ENCODE measurements at regions not wholly inside any gene's neighbourhood (a gene's known extent, or its start where the extent isn't known, plus 50 kb on each side); places are given as distances from the start of the nearest gene placed in this dataset.

DNA sequence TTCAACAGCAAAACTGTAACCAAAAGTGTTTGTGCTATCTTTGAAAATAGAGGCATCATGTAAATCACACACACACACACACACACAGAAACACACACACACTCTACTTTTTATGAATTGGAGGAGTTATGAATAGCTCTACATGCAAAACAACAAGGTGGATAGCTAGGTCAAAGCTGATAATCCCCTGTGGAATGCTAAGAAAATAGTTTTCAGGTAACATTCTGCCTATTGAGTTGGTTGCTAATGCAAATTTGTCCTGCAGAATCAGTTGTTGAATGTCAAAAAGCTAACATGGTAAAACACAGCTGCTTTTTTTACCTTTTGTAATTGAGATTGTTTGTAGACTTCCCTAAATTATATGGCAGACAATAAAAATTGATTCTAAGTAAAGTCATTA is 1658.4 kb upstream of the RAG2 start:
- DNase-seq, result no peak

DNA sequence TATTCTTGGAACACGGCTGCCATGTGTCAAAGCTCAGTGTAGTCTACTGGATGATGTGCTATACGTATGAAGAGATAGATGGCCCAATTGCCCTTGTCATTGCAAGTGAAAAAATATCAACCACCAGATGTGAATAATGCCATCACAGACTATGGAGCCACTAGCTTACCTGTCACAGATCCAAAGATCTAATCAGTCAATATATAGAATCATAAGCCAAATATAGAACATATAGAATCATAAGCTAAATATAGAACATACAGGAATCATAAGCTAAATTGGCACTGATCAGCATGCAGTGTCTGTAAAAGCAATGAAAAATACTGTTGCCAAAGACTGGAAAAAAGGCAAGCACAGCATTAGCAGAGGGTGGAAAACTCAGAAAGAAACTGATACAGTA is 1656.9 kb upstream of the RAG2 start:
- DNase-seq, result no peak

DNA sequence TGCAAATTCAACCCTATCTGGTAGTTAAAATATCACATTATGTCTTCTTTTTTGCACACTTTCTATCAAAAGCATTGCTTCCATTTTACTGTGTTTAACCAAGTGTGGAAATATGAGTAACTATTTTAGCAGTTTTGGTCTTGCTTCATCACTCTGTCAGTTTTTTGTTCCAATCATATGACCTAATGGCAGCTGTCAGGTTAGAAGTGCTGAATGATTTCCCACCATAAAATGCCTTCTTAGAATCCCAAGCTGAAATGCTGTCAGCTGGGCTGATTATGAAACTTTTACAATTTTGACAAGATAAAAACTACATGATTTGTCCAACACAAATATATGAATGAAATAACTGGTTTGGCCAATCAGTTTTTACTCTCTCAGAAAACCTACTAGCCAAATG is 1654.6 kb upstream of the RAG2 start:
- DNase-seq, result peak; percentile 19

DNA sequence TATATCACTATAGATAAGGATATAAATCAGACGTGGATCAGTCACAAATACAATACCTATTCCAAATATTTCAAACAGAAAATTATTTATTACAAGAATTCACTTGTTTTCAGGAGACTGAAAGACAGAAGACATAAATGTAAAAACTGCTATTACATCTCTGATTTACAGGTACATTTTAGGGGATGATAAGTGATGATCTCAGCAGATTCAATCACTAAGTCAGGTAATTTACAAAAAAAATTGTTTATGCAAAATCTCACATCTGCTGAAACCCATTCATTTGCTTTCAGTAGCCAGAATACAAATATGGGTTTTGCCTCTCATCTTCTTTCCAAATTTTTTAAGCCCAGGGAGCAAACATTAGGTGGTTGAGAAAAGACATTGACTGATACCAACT is 1648.4 kb upstream of the RAG2 start:
- no peak for DNase-seq

DNA sequence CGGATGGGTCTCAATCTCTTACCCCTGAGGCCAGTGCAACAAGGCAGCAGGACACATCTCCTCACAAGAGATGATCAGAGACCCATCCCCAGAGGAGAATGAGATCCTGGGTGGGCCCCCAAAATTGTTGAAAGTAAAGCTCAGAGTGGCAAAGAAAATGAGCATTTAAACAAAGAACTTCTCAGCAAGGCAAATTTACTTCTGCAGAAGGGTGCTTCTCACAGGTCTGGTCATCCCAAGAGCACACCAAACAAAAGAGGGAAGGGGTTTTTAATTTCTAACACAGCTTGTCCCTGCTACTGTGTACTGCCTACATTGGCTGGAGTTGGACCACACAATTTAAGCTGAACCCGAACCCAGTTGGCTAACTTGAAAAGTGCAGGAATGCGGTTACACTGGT is 1628.6 kb upstream of the RAG2 start:
- DNase-seq, result peak; percentile 7

DNA sequence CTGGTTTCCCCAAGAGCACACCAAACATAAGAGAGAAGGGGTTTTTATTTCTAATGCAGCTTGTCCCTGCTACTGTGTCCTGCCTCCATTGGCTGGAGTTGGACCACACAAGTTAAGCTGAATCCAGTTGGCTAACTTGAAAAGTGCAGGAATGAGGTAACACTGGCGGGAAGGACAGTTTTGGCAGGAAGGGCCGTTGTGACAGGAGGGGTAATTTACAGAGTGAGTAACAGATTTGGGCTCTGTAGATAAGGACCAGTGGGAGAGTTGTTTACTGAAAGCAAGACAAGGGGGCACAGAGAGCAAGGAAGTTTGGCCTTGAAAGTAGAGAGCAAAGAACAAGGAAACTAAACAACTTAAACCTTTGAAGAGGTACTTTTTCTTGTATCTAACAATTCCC is 1623.3 kb upstream of the RAG2 start:
- no peak for DNase-seq

DNA sequence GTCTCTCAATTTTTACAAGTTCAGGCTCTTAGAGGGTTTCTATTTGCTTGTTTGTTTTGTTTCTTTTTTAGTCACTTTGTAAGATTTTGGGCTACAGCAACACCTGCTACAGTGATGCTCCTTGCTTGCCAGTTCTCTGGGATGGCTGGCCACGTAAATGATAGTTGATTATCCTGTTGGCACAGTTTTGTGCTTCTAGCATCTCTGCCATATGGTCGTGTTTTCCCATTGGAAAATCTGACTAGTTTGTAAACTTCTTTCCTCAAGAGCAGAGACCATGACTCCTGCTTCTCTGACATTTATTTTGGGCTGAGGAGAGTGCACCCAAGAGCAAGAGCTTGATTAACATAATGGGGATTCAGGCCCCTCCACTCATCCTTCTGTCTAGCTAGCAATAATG is 1621.6 kb upstream of the RAG2 start:
- no peak for DNase-seq

DNA sequence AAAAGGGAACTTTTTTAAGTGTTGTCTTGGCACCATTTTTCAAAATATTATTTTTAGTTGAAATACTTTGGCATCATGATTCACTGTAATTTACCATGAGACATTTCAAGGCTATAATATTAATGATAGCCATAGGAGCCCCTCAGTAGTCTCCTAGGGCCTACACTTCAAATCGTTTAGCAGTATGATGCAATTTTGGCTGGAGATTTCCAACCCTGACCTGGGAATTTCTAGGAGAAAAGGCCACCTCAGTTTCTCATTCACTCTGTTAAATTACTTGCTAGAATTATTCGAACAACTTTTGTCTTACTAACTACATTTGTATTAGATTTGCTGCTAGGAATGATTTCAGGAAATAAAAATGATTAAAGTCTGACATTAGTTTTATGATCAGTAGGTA is 1610.9 kb upstream of the RAG2 start:
- no peak for DNase-seq

DNA sequence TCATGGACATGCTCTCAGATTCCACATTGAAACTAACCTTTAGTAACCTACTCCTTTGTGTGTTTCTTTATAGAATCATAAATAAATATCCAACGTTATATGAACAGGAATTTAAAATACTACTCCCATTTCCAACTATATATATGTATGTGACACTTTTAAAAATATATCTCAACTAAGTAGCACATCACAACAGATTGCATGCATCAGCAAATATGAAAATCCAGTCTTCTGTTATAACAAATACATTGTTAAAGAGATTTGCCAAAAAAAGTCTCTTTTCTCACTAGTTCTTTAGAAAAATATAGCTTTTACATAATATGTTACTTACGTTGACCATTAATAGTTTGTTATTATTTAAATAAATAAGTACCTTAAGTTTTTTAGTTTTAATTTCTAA is 1608.6 kb upstream of the RAG2 start:
- no peak for DNase-seq

DNA sequence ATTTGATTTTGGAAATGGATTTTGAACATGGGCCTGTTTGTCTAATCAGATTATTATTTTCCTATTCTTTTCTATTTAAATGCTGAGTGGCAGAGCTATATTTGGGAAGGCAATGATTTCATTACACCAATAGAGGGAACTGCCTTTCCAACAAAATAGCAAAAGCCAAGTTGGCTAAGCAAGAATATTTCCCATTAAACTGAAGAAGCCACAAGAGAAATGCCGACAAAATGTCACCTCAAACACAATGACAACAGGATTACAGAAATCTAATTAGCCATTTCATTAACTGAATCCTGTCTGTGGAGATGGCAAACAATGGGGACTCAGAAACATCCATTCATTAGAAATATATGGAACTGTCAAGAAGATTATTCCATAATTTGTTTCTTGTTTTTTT is 1593.1 kb upstream of the RAG2 start:
- DNase-seq, result no peak

DNA sequence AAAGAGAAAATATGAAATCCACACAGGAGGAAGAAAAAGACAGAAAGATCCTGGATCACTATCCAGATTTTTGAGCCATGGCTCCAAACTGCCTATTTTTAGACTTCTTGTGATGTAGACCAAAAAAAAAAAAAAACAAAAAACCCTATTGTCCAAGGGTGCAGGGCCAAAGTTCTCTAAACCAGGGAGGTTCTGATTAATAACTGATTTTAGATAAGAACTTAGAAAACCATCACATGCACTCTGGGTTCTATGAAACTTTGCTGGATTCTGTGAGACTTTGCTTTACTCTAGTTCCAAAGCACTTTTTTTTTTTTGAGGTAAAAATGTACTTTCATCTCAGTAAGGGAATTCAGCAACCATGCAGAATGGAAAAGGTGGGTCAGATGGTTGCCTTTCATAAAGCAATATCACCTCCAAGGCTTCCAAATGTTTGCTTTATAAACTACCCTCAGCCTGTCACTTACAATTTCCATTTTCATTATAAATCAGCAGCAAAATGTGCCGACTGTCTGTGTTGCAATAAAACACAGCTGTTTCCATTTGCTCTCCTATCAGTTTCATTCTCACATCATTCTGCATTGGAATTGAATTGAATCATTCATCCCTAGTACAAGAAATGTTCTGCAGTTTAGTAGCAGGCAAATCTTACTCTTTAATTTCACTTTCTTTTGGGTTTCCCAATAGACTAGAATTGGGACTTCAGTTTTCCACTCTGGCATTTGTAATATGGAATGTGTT is 1584.3 kb upstream of the RAG2 start:
- DNase-seq, result peak; percentile 4

DNA sequence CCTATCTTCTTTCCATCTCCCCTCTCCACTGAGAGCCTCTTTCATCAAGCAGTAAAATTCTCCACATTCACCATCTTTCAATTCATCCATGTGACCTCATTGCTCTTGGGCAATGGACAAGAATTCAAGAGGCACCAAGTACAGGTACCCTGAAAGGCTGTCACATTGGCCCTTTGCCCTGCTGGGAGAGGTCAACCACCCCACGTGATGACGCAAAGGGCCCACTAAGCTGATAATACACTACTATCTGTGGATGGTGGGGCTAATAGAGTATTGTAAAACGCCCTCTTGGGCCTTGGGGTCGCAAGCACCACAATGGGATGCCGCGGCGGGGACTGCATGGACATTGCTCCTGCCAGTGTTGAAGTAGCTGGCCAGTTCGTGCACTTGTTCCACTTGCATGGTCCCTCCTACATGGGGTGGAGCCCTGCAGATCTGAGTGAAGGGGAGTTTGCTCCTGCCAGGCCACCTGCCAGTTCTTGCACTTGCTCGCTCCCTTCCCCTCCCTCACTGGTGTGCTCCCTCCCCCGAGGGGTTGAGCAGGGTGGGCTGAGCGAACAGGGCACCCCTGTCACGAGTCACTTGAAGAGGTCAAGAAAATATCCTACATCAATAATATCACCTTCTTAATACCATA is 1578.8 kb upstream of the RAG2 start:
- no peak for DNase-seq

DNA sequence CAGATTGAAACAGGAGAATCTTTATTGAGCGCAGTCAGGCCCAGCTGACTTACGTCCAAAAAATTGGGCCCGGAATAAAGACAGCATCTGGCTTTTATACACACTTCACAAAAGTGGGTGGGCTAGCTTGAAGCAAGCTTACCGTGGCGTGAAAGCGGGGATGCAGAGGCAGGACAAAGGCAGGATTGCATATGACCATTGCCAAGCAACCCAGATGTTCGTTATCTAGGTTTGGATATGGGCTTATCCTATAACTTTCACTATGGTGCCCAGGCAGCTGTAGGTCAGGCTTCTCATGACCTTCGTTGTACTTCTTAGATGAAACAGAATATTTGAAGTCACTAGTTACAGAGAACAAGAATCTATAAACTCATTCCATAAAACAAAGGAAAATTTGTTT is 1575.6 kb upstream of the RAG2 start:
- DNase-seq, result no peak

DNA sequence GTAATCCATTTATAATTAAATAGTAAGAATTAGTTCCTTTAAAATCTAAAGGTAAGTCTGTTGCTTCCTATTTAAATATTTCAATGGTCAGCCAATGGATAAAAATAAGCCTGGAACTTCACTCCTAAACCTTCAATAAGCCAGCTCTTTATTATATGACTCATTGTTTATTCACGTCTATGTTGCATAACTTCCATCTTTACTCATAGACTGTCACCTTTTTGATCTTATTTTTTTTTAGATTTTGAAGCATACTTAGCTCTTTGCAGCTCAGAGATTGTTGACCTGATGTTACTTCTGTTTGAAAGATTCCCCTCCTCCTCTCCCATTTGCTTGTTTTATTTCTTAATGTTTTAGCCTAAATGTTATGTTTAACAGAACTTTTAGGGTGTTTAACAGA is 1571.2 kb upstream of the RAG2 start:
- DNase-seq, result no peak

DNA sequence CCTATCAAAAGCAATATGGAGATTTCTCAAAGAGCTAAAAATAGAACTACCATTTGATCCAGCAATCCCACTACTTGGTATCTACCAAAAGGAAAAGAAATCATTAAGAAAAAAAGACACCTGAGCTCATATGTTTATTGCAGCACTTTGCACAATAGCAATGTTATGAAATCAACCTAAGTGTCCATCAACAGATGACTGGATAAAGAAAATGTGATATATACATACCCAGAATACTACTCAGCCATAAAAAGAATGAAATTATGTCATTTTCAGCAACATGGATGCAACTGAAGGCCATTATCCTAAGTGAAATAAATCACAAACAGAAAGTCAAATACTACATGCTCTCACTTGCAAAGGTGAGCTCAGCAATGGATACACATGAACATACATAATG is 1565.5 kb upstream of the RAG2 start:
- DNase-seq, result no peak

DNA sequence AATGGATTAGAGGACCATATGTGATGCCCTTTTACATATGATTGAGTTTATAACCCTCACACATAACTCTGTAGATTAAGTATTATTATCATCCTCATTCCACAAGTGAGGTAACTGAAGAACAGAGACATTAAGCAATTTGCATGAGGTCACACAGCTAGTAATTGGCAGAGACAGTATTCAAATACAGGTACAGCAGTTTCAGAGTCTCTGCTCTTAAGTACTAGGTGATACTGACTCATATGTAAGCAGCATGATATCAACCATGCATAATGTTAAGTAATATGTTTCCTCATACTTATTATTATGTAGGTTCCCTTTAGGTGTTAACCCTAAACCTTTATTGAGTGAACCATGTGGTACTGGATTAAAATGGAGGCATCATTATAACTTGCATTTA is 1562.4 kb upstream of the RAG2 start:
- no peak for DNase-seq

DNA sequence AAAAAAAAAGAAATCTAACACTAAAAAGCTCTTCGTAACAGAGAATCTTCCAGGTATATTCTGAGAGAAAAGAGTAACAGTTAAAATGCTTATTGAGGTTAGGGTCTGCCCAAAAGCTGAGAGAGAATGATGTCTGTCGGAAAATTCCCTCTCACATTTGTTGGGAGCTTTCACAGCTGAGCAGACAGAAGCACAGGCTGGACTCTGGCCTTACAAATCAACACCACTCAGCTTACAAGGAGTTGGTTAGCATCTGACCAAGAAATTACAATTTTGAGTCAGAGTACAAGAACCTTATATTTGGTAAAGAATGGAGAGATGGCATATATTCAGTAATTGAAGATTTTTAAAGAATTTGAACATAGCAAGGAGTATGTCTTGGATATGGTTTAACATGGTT is 1561.0 kb upstream of the RAG2 start:
- DNase-seq, result no peak

DNA sequence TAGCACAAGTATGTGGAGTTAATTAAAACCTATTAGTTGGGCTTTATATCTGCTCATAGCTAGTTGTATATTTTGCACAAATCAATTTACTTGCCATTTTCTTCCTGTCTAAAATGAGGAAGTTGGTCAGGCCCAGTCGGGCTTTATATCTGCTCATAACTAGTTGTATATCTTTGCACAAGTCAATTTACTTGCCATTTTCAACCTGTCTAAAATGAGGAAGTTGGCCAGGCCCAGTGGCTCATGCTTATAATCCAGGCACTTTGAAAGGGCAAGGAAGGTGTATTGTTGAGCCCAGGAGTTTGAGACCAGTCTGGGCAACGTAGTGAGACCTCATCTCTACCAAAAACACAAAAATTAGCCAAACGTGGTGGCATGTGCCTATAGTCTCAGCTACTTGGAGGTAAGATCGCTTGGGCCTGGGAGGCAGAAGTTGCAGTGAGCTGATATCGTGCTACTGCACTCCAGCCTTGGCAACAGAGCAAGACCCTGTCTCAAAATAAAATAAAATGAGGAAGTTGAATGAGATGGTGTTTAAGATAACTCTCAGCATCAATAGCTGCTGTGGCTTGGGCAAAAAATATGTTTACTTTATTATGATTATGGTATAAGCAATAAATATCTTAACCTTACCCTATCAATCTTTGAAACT is 1558.6 kb upstream of the RAG2 start:
- peak; percentile 94 for DNase-seq

DNA sequence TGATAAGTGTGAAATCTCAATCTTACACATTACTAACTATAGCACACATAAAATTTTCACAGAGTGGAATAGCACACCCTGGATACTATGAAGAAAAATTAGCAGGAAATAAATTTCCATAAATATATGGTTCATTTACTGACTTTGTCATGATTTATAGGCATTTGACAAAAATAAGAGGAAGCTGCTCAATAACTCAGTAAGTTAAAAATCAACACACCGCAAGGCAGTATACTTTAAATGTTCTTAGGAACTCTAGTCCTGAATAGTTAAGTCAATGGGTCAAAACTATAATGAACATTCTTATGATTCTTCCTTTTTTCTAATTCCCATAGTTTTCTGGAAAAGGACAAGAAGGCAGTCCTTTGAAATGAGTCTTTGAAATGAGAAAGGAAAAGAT is 1557.8 kb upstream of the RAG2 start:
- no peak for DNase-seq

DNA sequence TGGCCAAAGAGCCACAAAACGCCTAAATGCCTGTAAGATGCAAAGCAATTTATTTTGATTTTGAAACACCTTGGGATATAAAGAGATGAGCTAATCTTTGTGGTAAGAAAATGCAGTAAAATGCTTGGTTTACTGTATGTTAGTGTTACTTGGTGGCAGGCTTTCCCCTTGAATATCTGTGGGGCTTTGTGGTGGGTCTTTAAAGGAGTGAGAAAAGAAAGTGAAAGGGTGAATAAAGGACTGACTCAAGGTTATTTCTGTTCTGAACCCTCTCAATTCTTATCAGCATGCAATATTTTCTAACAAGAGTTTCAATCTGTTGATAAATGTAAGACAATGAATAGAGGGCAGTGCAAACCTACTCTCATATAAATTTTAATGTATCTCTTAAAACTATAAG is 1555.9 kb upstream of the RAG2 start:
- DNase-seq, result peak; percentile 46

DNA sequence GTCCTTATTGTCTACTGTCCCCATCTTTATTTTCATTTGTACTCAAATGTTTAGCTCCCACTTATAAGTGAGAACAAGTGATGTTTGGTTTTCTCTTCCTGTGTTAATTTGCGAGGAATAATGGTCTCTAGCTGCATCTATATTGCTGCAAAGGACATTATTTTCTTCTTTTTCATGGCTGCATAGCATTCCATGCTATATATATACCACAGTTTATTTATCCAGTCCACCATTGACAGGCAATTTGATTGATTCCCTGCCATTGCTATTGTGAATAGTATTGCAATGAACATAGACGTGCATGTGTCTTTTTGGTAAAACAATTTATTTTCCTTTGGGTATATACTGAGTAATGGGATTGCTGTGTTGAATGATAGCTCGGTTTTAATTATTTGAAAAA is 1545.8 kb upstream of the RAG2 start:
- no peak for DNase-seq

DNA sequence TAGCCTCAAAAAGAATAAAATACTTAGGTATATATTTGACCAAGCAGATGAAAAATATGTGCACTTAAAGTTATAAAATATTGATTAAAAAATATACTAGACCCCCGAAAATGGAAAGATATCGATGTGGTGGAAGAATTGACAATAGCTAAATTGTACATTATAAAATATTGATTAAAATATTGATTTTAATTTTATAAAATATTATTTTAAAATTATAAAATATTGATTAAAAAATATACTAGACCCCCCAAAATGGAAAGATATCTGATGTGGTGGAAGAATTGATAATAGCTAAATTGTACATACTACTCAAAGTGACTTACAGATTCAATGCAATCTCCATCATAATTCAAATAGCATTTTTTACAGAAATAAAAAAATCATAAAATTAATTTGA is 1540.9 kb upstream of the RAG2 start:
- DNase-seq, result no peak

DNA sequence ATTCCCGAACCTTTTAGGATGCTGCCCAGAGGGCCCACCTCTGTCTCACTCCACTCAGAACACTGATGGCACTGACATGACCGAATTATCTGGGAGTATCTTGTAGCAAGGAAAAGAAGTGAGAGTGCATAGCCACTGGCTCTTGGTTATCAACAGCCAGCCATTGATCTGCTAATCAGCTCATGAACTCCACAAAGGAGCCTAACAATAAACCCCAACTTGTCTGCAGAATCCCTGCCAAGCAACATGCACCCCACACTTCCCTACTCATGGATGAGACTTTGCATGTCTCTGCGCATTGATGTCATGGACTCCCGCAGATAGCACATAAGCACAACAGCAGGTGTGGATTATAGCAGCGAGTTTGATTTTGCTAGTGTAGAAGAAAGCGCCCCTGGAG is 1538.9 kb upstream of the RAG2 start:
- DNase-seq, result no peak

DNA sequence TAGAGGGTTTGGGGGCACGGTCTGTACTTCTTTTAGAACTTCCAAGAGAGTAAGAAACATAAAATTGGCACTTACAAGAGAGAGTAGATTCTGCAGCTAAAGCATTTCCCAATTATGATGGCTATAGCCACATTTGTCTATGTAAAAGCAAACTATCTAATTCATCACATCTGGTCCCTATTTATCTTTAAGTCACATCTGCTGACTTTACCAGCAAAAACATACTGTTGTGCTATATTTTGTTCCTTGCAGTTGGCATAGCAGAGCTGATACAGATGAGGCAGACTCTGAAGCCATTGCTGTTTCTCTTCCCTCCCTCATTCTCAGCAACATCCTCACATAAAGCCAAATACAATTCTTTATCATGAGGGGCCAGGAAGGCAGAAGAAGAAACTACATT is 1533.5 kb upstream of the RAG2 start:
- no peak for DNase-seq

DNA sequence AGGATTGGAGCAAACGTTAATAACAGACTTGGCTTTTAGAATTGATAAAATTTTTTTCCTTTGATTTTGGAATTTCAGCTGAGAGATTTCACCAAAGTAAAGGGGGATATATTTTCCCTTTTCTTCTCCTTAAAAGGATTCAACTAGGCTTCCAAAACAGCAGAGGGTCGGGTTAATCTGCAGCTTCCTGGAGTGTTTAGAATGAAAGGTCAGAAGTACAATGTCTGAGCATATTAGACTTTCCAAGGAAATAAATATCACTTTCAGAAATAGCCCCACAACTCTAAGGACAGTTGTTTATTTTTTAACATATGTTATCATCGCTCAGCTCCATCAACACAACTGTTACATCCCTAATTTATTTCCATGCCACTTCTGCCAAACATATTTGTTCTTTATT is 1532.9 kb upstream of the RAG2 start:
- no peak for DNase-seq
